ENCODE measurements at regions not wholly inside any gene's neighbourhood (a gene's known extent, or its start where the extent isn't known, plus 50 kb on each side); places are given as distances from the start of the nearest gene placed in this dataset.
"Not testable (repeated sequence)": the region's sequence is repeated elsewhere in the genome, so short reads cannot be mapped to it uniquely, and the experiment has no call there.

DNA sequence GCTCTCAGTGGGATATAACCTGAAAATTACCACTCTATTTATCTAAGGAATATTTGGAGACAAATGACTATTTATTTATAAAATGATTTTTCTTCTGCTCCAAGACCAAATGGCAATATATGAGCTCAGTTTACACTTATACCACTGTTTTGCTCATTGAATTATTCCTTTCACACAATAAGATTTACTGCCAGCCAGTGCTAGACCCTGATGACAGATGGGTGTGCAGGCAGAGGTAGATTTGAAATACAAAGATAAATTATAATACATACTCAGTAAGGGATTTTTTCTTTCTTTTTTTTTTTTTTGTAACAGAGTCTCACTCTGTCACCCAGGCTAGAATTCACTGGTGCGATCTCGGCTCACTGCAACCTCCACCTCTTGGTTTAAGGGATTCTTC lies 980.3 kb downstream of the EPHA3 start:
- no peak for DNase-seq

DNA sequence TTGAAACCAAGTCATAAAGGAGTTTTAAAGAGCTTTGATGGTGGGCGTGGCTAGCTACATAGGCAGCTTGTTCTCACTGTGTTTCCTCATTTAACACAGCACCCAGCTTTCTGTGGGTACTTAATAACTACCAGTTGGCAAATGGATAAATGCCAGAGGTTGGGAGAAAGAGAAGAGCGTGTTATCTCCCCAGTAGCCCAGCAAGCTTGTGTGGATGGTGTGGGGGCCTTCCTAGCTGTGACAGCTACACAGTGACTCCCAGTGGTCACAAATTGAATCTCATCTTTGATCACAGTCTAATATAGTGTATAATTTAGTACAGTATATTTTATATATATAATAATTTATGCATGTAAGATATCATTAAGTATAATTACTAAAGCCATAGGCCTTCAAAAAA lies 984.1 kb downstream of the EPHA3 start:
- DNase-seq = no peak

DNA sequence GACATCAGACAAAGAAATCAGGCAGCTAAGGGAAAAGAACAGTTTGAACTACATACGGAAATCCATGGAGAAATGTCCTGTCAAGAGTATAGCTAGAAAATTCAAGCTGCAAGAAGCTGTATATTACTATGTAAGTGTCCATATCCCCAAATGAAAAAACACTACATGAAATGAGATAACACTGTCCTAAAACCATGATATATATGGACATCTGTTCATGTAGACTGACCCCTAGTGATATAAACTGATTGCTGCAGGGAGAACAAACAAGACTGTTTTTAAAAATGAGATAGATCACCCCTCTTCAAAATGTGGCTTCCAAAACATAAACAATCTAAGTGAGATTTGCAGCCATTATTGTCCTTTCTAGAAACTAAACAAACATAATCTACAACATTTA lies 985.6 kb downstream of the EPHA3 start:
- DNase-seq = peak; percentile 1

DNA sequence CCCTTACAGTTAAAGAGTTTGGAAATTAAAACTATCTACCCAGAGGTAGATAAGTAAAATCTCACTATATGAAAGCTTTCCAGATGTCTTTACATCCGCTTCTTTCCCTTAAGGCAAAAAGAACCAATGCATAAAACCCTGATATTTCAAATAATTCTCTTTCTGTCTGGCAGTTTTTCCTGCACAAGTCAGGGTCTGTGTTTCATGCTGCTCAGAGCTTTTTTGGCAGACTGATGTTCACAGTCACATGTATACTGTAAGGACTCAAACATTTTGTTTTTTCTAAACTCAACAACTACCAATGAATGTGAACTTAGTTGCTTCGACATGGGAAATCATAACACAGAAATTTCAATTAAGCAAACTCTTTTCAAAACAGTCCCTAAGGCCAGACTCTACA lies 988.4 kb downstream of the EPHA3 start:
- no peak for DNase-seq

DNA sequence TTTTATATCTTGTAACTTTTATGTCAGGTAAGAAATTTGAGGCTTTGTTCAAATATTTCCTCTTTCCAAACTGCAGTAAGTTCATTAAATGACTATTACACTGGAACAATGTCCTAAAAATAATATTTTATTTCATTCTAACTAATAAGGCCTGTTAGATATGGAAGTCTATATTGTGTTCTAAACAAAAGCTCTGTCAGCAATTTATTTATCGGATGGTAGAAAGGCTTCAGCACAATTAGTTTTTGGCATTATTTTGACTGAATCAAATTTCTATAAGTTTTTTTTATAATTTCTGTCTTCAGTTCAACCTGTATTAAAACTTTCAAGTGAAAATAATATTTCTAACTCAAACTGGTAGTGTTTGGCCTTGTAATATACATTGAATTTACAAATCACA lies 992.1 kb downstream of the EPHA3 start:
- DNase-seq = no peak

DNA sequence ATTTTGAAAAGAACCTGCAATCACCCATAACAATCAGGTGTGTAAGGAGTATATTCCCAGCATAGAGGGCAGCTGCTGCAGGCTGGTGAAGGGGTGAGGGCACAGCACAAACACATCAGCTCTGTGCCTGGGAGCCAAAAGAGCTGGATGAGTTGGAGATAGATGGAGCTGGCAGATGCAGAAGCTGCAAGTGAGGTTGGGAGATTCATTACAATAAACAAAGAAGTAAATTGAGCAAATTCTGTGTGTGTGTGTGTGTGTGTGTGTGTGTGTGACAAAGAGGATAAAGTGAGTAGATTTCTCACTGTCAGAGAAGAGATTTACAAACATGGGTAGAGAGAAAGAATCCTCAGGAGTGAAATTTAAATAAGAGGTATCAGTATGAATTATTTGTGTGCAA lies 994.7 kb downstream of the EPHA3 start:
- DNase-seq = no peak

DNA sequence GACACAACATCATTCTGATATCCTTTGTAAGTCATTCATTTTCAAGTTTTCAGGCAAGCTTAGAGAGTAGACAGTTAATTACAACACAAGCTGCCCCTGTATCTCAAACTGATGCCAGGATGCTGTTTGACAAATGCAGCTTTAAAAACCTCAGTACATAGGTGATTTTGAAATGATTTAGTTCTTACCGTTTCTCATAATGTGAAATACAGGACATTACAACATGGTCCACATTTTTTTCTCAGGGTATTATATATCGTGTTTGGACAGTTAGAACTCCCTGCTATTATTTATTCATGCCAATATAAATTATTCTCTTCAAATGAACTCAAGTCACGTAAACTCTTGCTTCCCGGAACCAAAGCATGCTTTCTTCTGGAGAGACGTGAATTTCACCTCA lies 1013.9 kb downstream of the EPHA3 start:
- no peak for DNase-seq

DNA sequence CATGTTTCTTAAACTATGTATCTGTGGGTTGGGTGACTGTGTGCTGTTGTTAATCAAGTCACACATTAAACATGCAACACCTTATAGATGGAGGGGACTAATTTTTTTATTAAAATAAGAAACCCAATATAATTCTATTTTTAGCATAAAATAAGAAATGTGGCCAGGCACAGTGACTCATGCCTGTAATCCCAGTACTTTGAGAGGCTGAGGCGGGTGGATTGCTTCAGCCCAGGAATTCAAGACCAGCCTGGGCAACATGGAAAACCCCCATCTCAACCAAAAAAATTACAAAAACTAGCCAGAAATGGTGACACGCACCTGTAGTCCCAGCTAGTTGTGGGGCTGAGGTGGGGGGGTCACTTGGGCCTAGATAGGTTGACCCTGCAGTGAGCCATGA lies 1021.0 kb downstream of the EPHA3 start:
- no peak for DNase-seq

DNA sequence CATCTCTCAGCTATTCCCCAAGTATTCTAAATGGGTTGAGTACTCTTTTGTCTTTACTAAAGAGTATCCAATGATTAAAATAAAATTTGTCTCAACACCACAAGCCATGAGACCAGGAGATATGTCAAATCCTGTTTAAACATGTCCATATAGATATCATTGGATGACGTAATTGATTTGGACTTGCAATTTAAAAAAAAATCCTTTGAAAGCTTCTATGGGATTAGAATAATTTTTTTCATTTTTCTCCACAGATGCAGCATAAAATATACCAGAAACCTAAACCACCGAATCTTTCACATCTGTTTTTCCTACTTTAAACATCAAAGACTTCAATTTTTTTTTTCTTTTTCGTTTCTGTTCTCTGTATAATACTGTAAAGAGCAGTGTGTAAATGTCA lies 1022.3 kb downstream of the EPHA3 start:
- no peak for DNase-seq

DNA sequence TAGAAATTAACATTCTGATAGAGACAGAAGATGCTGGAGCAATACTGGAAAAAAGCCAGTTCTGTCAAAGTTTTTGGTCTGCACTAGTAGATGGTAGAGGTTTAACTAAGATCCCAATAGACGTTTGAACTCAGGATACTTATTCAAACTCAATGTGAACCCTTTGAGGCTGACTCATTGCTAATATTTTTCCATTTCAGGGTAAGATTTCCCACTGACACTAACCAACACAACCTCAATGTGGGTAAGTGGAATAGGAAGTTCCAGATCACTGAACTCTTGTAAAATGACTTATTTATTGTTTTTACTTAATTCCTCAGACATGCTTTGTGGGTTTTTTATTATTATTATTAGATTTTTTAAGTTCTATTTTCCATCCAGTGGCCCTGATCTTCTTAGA lies 1024.8 kb downstream of the EPHA3 start:
- DNase-seq = no peak

DNA sequence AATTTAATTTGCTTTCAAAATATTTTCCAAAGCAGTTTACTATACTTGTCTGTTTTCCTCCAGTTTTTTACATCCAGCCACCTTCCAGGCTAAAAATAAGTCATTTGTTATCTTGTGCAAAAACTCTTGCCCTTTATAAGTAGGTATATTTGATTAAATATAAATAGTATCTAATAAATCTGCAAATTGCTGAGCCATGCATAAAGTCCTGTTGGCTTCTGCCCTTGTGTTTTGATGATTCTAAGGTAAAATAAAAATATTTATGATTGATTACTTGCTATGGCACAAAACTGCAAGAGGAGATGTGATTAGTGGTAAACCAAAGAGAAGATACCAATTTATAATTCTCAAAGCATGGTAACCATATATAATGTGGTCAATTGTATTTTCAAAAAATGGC lies 1026.7 kb downstream of the EPHA3 start:
- no peak for DNase-seq

DNA sequence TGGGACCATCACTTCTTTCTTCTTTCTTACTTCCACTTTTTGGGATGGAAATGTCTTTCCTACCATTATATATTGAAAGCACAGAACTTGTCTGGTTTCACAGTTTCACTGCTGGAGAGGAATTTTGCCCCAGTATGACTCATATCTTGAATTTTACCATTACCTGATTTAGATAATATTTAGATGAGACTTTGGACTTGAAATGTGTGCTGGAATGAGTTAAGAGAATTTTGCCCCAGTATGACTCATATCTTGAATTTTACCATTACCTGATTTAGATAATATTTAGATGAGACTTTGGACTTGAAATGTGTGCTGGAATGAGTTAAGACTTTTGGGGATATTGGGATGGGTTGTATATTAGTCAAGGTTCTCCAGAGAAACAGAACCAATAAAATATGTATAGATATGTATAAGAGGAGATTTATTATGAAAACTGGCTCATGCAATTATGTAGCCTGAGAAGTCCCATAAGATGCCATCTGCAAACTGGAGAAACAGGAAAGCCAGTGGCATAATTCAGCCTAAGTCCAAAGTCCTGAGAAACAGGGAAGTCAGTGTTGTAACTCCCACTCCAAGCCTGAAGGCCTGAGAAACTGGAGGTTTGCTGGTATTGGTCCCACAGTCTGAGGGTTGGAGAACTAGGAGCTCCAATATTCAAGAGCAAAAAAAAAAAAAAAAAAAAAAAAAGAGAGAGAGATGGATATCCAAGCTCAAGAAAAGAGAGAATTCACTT lies 1029.2 kb downstream of the EPHA3 start:
- DNase-seq = no peak

DNA sequence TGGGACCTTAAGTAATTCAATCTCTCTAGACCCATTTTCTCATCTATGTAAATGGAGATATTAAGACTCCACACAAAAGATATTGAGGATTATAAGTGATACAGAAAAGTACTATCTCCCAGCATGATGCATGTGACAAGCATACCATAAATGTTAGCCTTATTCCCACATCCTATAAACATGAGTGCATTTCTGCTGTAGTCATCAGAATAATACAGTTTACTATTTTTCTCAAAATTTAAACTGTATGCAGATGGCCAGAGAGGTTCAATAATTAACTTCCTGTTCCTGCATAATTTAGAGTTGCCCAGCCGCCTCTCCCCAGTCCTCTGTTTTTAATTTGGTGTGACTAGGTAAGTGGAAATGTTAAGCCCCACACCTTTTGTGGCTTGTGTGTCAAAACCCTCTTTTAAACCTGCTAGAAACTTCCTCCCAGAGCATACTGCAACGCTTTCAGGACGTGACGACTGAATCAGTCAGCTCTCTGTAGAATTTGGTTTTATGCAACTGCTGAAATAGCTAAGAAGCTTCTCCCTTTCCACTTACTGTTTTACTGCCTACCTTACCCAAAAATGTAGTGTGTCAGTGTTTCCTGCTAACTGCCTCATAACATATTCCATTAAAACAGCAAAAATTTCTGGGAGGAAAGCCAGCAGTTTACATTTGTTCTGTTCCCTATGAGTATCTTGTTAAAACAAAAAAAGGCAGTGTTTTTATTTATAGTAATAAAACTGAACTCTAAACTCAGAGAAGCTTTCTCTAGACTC lies 1037.9 kb downstream of the EPHA3 start:
- no peak for DNase-seq

DNA sequence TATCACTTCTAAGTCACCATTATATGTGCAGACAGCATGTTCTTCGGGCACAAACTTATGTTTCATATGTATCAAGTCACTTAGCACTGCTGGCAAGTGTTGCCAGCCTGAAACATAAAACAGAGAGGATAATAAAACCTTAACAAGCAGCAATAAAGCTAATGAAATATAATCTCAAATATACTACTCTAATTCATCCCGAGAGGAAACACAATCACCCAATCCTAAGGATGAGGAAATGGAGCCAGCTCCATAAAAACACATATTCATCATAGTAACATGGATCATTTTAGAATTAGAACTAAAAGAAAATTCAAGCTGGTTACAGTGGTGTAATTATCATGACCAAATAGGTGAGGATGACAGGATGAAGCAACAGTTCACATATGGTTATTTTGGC lies 1072.7 kb downstream of the EPHA3 start:
- no peak for DNase-seq

DNA sequence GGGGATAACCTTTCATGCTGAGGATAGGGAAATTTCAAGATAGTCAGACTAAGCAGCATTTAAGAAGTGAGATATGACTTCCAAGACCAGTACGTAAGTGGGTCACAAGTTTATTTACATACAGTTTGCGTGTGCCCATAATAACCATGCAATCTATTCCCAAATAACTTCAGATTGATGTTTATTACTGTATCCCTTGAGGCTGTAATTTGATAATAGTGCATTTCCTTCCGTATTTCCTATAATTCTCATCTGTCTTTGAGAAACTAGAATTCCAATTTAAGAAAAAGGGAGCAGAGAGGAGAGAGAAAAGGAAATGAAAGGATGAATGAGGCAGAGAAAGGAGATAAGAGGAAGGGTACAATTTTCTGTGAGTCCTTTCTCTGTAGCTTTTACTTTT lies 1073.1 kb downstream of the EPHA3 start:
- DNase-seq = no peak

DNA sequence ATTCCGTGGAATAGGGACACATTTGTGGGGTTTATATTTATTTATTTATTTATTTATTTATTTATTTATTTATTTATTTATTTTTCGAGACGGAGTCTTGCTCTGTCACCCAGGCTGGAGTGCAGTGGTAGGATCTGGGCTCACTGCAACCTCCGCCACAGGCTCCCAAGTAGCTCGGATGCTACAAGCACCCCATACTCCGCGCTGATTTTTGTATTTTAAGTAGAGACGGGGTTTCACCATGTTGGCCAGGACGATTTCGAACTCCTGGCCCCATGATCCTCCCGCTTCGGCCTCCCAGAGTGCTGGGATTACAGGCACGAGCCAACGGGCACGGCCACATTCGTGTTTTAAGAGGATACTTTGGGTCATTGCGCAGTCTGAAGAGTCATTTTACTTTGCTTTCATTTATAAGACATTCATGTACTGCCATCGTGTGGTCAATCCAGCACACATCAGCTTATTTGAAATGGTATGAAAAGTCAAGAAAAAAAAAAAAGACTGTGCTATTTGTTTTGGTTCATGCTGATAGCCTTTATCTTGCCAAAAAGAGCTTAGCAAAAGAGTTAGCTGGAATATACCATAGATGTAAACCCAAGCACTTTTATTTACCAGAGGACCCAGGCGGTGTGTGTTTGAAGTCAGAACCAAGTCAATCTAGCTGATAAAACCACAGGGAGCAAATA lies 1075.0 kb downstream of the EPHA3 start:
- peak; percentile 2 for DNase-seq

DNA sequence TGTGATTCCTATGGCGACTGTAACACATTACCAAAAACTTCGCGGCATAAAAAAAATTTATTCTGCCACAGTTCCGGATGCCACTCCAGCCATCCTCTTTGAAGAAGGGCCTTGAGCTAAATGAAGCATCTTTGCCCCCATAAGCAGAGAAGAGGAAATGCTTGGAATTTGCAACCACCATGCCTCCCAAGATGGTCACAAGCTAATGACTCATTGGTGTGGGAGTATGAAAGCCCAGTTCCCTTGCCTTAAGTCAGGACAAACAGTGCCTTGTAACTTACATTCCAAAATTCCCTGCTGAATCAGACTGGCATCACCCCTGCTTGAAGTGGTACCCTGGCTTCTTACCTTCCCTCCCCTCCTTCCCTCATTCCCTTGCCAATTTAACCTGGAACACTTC lies 1077.4 kb downstream of the EPHA3 start:
- no peak for DNase-seq

DNA sequence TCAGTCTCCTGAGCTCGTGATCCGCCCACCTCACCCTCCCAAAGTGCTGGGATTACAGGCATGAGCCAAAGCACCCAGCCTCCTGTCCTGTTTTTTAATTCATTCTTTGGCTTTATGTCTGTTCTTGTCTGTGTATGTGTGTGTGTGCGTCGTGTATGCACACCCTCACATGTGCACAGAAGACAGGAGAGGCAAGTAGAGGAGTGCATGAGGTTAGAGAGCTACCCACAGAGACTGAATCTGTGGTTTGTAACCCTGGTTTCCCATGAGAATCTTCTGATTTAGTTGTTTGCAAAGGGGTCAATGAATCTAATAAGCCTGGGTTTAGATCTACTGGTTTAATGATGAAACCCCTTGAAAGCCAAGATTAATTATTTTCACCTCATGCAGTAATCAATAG lies 1090.0 kb downstream of the EPHA3 start:
- DNase-seq = not testable (repeated sequence)

DNA sequence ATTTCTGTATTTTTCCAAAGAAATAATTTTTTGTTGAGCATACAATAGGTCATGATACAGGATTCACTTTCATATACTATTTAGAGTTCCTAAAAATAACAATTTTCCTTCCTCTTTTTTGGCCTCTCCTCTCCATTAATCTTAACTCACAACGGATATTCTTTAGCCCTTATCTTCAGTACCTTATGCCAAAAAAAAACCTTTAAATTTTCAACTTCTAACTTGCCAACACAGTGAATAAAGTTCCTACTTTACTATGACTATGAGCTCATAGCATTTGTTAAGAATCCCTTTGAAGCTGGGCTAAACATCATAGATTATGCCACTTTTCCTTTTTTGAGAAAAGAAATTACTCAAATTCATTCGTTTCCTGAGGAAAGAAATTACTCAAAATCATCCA lies 1095.5 kb downstream of the EPHA3 start:
- DNase-seq = not testable (repeated sequence)

DNA sequence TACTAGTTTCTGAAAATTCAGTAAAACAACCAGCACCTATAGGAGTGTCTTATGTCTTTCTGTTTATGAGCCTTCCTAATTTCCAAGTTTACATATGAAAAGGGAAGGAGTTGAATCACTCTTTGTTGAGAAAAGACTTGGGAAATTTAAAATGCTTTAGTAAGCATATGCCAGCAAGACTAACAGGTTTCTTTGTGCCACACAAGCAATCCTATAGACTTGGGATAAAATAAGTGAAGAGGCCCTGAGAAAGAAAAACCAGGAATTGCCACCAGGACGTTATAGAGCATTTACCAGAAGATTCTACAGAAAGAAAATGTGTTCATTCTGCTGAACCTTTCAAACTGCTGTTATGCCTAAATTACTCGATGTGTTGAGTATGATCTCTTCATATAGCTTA lies 1099.1 kb downstream of the EPHA3 start:
- not testable (repeated sequence) for DNase-seq

DNA sequence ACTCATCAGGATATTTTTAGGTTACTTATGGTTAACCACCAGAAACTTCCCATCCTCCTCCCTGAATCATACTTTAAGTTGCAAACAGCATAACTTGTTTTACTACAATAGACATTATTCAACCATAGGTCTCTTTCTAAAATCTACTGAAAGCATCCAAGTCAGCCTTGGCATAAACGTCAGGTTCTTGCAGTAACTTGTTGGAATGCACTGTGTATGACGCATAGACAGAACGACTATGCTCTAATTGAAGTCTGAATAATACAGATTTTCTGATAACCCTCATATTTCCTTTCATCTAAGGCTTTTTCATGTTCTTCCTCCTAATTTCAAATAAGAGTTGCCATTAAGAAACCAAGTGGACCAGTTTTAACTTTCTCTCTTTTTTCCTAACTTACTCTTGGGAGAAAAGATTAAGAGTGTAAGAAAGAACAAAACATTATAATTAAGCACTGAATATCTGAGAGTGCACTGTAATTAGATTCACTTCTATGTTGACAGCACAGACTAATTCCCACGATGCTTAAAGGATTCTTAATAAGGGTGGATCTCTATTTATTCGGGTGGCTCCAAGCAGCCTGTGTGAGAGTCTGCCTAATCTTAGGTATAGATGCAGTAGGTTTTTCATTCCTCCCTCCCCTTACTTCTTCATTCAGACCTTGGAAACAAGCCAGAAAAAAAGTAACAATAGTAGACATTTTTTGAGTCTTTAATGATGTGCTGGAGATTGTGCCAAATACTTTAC lies 1100.1 kb downstream of the EPHA3 start:
- not testable (repeated sequence) for DNase-seq

DNA sequence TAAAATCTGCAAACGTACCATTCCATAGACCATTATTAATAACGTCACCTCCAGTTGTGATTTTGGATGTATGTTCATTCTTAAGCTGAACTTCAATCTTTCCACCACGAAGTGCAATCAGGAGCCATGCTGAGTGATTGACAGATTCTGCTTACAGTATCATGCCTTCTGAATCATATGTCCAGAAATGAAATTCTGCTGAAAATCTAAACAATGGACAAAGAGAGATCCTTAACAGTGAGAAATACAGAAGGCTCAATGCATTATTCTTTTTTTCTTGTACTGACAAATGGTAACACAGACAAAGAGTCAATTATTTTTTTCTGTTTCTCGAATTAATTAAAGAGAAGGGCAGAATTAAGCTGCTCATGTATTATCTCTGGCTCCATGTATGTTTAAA lies 1114.5 kb downstream of the EPHA3 start:
- DNase-seq = no peak

DNA sequence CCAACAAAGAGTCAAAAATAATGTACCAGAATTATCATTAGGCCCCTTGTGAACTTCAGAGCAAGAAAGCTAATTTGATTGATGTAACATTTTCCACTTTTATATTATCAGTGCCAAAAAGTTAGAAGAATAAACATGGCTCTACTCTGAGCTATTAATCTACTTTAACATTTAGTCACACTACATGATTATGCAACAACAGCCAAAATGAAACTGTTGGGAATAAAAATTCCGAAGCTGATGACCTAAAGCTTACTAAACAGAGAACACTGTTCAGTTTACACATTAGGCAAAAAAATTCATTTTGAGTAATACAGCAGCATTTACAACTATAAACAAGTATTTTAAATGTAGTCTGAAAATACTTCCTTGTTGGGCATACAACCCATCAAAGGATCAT lies 1134.1 kb downstream of the EPHA3 start:
- no peak for DNase-seq
